ENCODE measurements at regions not wholly inside any gene's neighbourhood (a gene's known extent, or its start where the extent isn't known, plus 50 kb on each side); places are given as distances from the start of the nearest gene placed in this dataset.
"Not testable (repeated sequence)": the region's sequence is repeated elsewhere in the genome, so short reads cannot be mapped to it uniquely, and the experiment has no call there.

DNA sequence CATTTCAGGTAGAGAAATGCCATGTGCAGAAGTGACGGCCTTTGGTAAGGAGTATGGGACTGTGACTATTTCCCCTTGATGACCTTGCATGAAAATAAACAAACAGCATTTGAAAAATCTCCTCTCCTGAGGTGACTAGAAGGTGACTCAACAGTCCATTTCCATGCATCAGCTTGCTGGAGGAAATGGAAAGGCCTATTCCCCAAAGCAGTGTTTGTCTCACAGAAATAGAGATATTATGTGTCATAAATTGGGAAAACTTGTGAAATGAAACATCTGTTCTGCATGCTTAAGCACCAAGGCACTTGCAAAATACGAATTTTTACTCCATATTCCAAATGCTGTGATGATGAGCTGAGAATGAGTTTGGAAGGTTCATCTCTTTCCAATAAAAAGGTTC is 67.2 kb upstream of the MINPP1 start:
- H3K4me3 ChIP-seq (ENCODE audit: insufficient read depth, low read depth, low read length); H3K27ac ChIP-seq (ENCODE audit: low read depth, low read length); H3K36me3 Mint-ChIP-seq (ENCODE audit: low read depth, unreplicated experiment); H3K4me1 Mint-ChIP-seq (ENCODE audit: low read depth, unreplicated experiment); H2AFZ ChIP-seq (ENCODE audit: low read depth, low read length); H3K27me3 Mint-ChIP-seq (ENCODE audit: low read depth, unreplicated experiment); H3K9ac ChIP-seq (ENCODE audit: low read length); H3K36me3 ChIP-seq (ENCODE audit: insufficient read depth, low read length); H3K4me2 ChIP-seq (ENCODE audit: low read length); FAIRE-seq; H3K9me3 ChIP-seq (ENCODE audit: insufficient read depth, low read depth, low read length); H3K27ac Mint-ChIP-seq (ENCODE audit: unreplicated experiment); H3K4me3 Mint-ChIP-seq (ENCODE audit: unreplicated experiment); H3K4me1 ChIP-seq (ENCODE audit: insufficient read depth, low read length); H3K79me2 ChIP-seq (ENCODE audit: insufficient read depth, low read length); H3K27me3 ChIP-seq (ENCODE audit: insufficient read depth, low read length); H4K20me1 ChIP-seq (ENCODE audit: insufficient read depth, low read length); H3K9me3 Mint-ChIP-seq (ENCODE audit: unreplicated experiment): not testable (repeated sequence)
- peak; percentile 26 for DNase-seq (ENCODE audit: low read depth)

All from astrocyte (in vitro differentiated cells and primary cell).